ENCODE measurements at regions not wholly inside any gene's neighbourhood (a gene's known extent, or its start where the extent isn't known, plus 50 kb on each side); places are given as distances from the start of the nearest gene placed in this dataset.

DNA sequence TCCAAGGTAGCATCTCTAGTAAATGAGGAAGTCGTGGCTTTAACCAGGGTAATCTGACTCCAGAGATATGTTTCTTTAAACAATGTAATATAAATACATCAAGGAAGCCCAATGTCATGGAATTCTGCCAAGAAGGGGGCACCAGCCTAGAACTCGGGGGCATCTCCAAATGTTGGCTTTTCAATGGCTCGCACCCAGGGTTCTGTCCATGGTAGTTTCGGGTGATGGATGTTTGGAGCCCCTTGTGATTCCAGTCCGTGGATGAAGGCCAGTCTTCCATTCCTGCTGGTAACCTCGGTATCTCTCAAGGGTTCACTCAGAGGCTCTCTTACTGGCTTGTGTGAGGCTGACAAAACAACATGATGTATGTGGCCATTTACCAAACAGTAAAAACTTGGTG is 91.7 kb upstream of the SPHKAP start:
- DNase-seq: no peak

DNA sequence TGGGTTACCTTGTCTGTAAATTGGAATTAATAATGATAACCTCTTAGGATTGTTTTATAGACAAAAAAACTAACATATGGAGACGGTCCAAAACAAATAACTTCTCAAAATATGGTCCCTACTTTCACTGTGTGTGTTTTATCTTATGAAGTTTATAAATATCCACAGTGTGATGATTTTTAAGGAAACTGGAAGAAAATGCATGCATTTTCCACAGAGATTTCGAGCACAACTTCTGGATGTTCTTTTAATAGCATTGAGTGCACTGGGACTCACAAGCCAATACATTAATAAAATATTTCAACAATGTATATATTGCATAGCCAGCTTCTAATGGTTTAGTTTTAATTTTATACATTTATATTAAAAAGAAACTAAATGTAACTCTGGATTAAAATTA is 87.9 kb upstream of the SPHKAP start:
- DNase-seq: no peak

DNA sequence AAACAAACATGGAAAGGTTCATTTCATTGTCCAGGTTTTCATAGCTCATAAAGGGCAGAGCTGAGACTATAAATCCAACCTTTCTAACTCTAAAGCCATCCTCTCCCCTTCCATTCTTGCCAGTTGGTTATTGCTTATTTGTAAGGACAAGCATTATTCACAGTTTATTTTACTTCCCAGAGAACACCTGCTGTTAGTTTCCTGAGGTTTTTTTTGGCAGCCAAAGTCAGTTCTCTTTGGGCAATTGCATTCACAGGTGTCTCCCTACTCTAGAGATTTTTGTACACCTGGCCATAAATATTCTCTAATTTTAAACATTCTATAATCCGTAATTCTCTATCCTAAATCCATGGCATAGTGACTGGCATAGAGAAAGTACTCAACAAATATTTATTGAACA is 87.3 kb upstream of the SPHKAP start:
- no peak for DNase-seq

DNA sequence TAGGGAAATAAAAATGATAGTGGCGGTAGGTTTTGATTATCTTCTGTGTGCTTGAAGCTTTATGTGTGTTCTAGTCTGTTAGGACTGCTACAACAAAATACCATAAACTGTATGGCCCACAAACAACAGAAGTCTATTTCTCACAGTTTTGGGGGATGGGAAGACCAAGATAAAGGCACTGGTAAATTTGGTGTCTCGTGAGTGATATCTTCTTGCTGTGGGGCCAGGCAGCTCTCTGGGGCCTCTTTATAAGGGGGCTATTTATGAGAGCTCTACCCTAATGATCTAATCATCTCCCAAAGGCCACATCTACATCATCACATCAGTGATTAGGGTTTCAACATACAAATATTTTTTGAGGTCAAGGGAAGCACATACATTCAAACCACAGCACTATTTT is 86.8 kb upstream of the SPHKAP start:
- DNase-seq: no peak

DNA sequence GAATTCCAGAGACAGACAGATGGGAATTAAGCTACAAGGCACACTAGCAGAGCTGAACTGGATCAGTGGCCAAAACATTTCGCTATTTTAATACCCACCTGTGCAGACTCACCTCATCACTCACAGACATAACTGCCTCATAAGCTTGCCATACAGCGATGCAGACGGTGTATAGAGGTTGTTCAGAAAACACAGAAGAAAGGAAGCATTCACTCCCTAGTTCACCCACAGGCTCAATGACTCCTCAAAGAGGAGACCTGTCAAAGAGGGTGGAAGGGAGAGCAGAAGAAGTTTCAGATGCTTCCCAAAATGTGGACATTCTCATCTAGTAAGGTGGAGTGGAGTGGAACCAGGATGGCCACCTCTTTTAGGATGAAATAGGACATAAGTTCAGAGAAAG is 81.7 kb upstream of the SPHKAP start:
- no peak for DNase-seq

DNA sequence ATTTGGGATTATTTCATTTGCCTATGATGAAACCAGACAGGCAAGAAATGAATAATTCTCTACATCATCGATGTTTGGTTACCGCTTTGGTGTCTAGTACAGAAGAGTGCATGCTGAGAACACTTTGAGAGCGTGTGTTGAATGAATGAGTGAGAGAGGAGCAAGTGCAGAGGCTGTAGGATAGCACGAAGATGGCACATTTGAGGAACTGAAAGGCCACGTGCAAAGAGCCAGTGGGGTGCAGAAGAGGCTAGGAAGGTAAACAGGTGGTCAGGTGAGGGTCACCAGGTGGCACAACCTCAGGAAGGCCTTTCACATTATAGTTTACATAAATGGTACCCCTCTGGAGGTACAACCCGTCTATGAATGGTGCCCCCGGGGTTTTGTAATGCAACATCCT is 80.1 kb upstream of the SPHKAP start:
- DNase-seq: no peak

DNA sequence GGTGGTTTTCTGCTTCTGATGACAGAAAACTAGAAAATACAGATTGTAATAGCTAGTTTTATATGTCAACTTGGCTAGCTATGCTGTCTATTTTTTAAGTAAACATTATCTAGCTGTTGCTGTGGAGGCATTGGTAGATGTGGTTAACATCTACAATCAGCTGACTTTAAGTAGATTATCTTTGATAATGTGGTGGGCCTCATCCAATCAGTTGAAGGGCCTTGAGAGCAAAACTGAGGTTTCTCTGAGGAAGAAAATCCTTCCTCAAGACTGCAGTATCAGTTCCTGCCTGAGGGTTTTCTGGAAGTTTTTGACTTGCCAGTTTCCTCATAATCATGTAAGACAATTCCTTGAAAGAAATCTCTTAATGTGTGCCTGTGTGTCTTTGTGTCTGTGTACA is 75.9 kb upstream of the SPHKAP start:
- DNase-seq: no peak

DNA sequence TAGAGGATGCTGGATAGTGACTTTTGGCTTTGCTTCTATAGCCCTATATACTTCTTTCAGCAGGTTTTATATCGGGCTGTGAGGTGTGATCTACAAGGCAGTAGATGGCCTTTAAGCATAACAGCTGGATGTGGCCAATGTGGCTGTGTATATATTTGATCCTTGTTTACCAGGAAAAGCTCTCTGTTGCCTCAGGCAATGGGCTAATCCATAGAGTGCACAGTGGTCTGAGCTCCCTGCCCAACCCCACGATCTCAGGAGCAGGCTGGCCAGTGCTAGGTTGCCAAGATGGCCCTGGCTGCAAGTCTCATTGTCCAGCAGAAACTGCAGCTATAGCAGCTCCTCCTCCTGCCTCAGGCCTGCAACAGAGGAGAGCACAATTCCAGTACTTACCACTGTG is 72.3 kb upstream of the SPHKAP start:
- DNase-seq: no peak

DNA sequence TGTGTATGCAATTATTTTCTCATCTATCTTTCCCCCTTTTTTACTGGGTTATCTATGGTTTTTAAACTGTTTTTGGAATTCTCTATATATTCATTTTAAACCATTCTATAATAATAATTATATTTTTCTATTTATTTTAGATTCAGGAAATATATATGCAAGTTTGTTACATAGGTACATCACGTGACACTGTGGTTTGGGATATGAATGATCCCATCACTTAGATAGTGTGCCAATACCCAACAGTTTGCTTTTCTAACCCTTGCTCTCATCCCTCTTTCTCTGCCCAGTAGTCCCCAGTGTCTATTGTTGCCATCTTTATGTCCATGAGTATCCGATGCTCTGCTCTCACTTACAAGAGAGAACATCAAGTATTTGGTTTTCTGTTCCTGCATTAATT is 65.8 kb upstream of the SPHKAP start:
- DNase-seq: no peak

DNA sequence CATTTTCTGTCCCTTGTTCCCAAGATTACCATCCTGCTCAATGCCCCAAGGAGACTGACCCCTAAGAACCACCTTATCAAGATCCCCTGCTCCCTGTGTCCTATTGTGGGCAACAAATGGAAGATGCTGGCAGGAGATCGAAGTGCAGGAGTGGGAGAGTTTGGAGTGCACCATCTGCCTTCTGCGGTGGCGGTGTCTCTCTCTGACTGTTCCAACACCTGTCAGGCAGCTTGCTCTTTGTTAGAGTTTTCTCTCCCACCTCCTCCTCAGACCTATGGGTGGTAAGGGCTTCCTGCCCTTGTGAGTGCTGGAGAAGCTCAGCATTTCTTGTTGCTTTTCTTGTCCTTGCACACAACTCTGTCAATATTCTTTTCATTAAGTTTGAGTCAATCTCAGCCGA is 64.1 kb upstream of the SPHKAP start:
- no peak for DNase-seq

DNA sequence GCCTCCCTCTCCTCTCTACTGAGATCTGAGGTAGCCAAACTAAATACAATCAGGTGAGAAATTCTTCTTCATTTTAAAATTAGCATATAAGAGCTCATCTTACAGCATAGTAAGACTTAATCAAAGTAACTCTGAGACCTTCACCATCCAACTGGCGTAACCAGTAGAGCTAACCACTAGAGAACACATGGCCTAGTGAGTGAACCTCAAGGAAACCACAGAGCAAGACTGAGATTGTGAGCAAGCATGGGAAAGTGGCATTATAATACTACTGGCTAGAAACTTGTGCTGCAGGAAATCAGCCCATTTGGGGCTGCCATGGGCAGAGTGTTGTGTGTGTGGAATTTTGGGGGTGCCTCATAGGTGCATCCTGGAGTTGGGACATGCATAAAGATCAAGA is 61.1 kb upstream of the SPHKAP start:
- no peak for DNase-seq

DNA sequence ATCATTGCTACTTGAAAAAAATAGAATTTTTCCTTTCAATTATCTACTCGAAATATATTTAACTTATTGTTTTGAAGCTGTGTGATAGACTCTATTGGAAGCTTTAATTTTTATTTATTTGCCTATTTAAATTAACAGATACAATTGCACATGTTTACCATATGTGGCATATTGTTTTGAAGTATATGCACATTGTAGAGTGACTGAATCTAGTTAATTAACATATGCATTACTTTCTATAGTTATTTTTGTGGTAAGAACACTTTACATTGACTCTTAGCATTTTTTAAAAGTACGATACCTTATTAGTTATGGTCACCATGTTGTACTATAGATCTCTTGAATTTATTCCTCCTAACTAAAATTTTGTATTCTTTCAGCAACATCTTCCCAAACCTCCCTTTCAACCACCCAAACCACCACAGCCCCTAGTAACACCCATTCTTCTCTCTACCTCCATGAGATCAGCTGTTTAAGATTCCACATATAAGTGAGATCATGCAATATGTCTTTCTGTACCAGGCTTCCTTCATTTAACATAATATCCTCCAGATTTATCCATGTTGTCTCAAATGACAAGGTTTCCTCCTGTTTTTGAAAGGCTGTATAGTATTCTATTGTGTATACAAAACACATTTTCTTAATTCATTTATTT is 58.5 kb upstream of the SPHKAP start:
- no peak for DNase-seq

DNA sequence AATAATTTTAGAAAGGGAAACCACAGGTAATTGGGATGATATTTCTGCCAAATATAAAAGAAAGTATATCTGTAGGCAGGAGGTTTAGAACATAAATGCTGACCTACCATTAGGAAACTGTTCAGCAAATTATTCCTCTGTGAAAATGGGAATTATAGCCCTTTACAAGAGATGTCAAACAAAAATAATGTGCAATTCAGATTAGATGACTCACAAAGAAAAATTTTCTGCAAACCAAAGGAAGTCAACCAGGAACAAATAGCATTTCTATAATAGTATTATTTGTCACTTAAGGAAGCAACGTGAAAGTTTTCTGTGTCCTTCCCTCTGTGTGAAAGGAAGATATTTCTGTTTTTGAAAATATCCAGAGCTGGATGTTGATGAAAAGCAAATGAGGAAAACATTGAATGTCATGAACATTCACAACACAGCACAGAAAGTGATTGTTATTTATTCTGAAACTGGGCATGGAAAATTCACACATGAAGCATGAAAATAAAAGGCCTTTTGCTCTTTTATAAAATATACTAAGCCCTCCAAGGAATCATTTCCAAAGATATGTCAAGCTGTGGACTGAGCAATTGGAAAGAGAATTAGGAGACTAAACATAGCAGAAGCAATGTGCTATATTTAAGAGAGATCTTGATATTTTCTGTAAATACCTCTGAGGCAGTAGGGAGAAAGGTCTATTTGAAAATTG is 57.9 kb upstream of the SPHKAP start:
- DNase-seq: no peak
